ENCODE measurements at regions not wholly inside any gene's neighbourhood (a gene's known extent, or its start where the extent isn't known, plus 50 kb on each side); places are given as distances from the start of the nearest gene placed in this dataset.
"Not testable (repeated sequence)": the region's sequence is repeated elsewhere in the genome, so short reads cannot be mapped to it uniquely, and the experiment has no call there.

GRCh38 chr4:188977232-188977631 lies 838.0 kb downstream of the TRIML1 start:
- not testable (repeated sequence) for H3K9me3 ChIP-seq (ENCODE audit: control insufficient read depth, low read depth, low read length); DNase-seq; H3K27ac ChIP-seq (ENCODE audit: low read length); H3K27me3 ChIP-seq (ENCODE audit: control insufficient read depth, insufficient read depth, low read length); H3K36me3 ChIP-seq (ENCODE audit: control insufficient read depth, insufficient read depth, low read length); H3K4me3 ChIP-seq (ENCODE audit: low read length); H3K4me1 ChIP-seq (ENCODE audit: control insufficient read depth, insufficient read depth, low read length)
- WGBS (ENCODE audit: insufficient coverage, low lambda C conversion rate), result 100% methylated on average over 2 of the region's 6 CpGs

GRCh38 chr4:188984518-188984917 lies 845.3 kb downstream of the TRIML1 start:
- Histone ChIP-seq H3K4me3 (ENCODE audit: low read length) (no peak overlapping the region), H3K4me1 (ENCODE audit: control insufficient read depth, insufficient read depth, low read length) (peaks cover 3% of the 10 kb centered on the region), H3K27ac (ENCODE audit: low read length) (no peak overlapping the region), H3K9me3 (ENCODE audit: control insufficient read depth, low read depth, low read length) (no peaks in the 10 kb centered on the region), H3K27me3 (ENCODE audit: control insufficient read depth, insufficient read depth, low read length) (no peaks in the 10 kb centered on the region), H3K36me3 (ENCODE audit: control insufficient read depth, insufficient read depth, low read length) (no peaks in the 10 kb centered on the region)
- DNase-seq, result no peak
- WGBS (ENCODE audit: insufficient coverage, low lambda C conversion rate), result 100% methylated on average over 1 of the region's 1 CpG

GRCh38 chr4:188986271-188986689 lies 847.0 kb downstream of the TRIML1 start:
- Histone ChIP-seq H3K36me3 (ENCODE audit: control insufficient read depth, insufficient read depth, low read length) (no peaks in the 10 kb centered on the region), H3K27ac (ENCODE audit: low read length) (no peak overlapping the region), H3K4me1 (ENCODE audit: control insufficient read depth, insufficient read depth, low read length) (peaks cover 3% of the 10 kb centered on the region), H3K27me3 (ENCODE audit: control insufficient read depth, insufficient read depth, low read length) (no peaks in the 10 kb centered on the region), H3K9me3 (ENCODE audit: control insufficient read depth, low read depth, low read length) (no peaks in the 10 kb centered on the region), H3K4me3 (ENCODE audit: low read length) (no peak overlapping the region)
- DNase-seq, result peak in 1 of 2 donors; percentile 18
- 80% methylated on average over 1 of the region's 2 CpGs for WGBS (ENCODE audit: insufficient coverage, low lambda C conversion rate)

- Histone ChIP-seq H3K27ac (ENCODE audit: low read length) (no peak overlapping the region), H3K27me3 (ENCODE audit: control insufficient read depth, insufficient read depth, low read length) (no peaks in the 10 kb centered on the region), H3K4me1 (ENCODE audit: control insufficient read depth, insufficient read depth, low read length) (peaks cover 3% of the 10 kb centered on the region), H3K4me3 (ENCODE audit: low read length) (no peak overlapping the region), H3K36me3 (ENCODE audit: control insufficient read depth, insufficient read depth, low read length) (no peaks in the 10 kb centered on the region), H3K9me3 (ENCODE audit: control insufficient read depth, low read depth, low read length) (no peaks in the 10 kb centered on the region)
- no CpG with 5 or more reads among the region's 1 CpG for WGBS (ENCODE audit: insufficient coverage, low lambda C conversion rate)
- no peak for DNase-seq
Observed at GRCh38 chr4:188987011-188987410, 847.8 kb downstream of the TRIML1 start.

- H3K4me1 ChIP-seq (ENCODE audit: control insufficient read depth, insufficient read depth, low read length), result peaks cover 3% of the 10 kb centered on the region
- H3K27ac ChIP-seq (ENCODE audit: low read length), result no peak overlapping the region
- no CpG with 5 or more reads among the region's 8 CpGs for WGBS (ENCODE audit: insufficient coverage, low lambda C conversion rate)
- no peaks in the 10 kb centered on the region for H3K36me3 ChIP-seq (ENCODE audit: control insufficient read depth, insufficient read depth, low read length)
- no peak for DNase-seq
- H3K4me3 ChIP-seq (ENCODE audit: low read length), result no peak overlapping the region
- H3K9me3 ChIP-seq (ENCODE audit: control insufficient read depth, low read depth, low read length), result no peaks in the 10 kb centered on the region
- H3K27me3 ChIP-seq (ENCODE audit: control insufficient read depth, insufficient read depth, low read length), result no peaks in the 10 kb centered on the region
Observed at GRCh38 chr4:188988131-188988530, 848.9 kb downstream of the TRIML1 start.

- peak; percentile 64 to 89 for DNase-seq
- H3K27ac ChIP-seq (ENCODE audit: low read length), result no peak overlapping the region
- no CpG with 5 or more reads among the region's 3 CpGs for WGBS (ENCODE audit: insufficient coverage, low lambda C conversion rate)
- H3K27me3 ChIP-seq (ENCODE audit: control insufficient read depth, insufficient read depth, low read length), result no peaks in the 10 kb centered on the region
- H3K9me3 ChIP-seq (ENCODE audit: control insufficient read depth, low read depth, low read length), result no peaks in the 10 kb centered on the region
- H3K4me3 ChIP-seq (ENCODE audit: low read length), result no peak overlapping the region
- no peaks in the 10 kb centered on the region for H3K36me3 ChIP-seq (ENCODE audit: control insufficient read depth, insufficient read depth, low read length)
- H3K4me1 ChIP-seq (ENCODE audit: control insufficient read depth, insufficient read depth, low read length), result peaks cover 3% of the 10 kb centered on the region
Observed at GRCh38 chr4:188989371-188989770, 850.1 kb downstream of the TRIML1 start.

GRCh38 chr4:188992706-188993105 lies 853.5 kb downstream of the TRIML1 start:
- Histone ChIP-seq H3K4me3 (ENCODE audit: low read length) (no peak overlapping the region), H3K27ac (ENCODE audit: low read length) (no peak overlapping the region), H3K27me3 (ENCODE audit: control insufficient read depth, insufficient read depth, low read length) (no peaks in the 10 kb centered on the region), H3K4me1 (ENCODE audit: control insufficient read depth, insufficient read depth, low read length) (peaks cover 3% of the 10 kb centered on the region), H3K36me3 (ENCODE audit: control insufficient read depth, insufficient read depth, low read length) (no peaks in the 10 kb centered on the region), H3K9me3 (ENCODE audit: control insufficient read depth, low read depth, low read length) (no peaks in the 10 kb centered on the region)
- no peak for DNase-seq
- no CpG with 5 or more reads among the region's 1 CpG for WGBS (ENCODE audit: insufficient coverage, low lambda C conversion rate)

GRCh38 chr4:188993871-188994270 lies 854.6 kb downstream of the TRIML1 start:
- Histone ChIP-seq H3K36me3 (ENCODE audit: control insufficient read depth, insufficient read depth, low read length) (no peaks in the 10 kb centered on the region), H3K4me3 (ENCODE audit: low read length) (no peak overlapping the region), H3K9me3 (ENCODE audit: control insufficient read depth, low read depth, low read length) (no peaks in the 10 kb centered on the region), H3K27me3 (ENCODE audit: control insufficient read depth, insufficient read depth, low read length) (no peaks in the 10 kb centered on the region), H3K4me1 (ENCODE audit: control insufficient read depth, insufficient read depth, low read length) (peaks cover 3% of the 10 kb centered on the region), H3K27ac (ENCODE audit: low read length) (no peak overlapping the region)
- no peak for DNase-seq
- no CpG with 5 or more reads among the region's 6 CpGs for WGBS (ENCODE audit: insufficient coverage, low lambda C conversion rate)

- no peak for DNase-seq
- Histone ChIP-seq H3K4me1 (ENCODE audit: control insufficient read depth, insufficient read depth, low read length) (no peaks in the 10 kb centered on the region), H3K36me3 (ENCODE audit: control insufficient read depth, insufficient read depth, low read length) (no peaks in the 10 kb centered on the region), H3K9me3 (ENCODE audit: control insufficient read depth, low read depth, low read length) (peaks cover 7% of the 10 kb centered on the region), H3K27me3 (ENCODE audit: control insufficient read depth, insufficient read depth, low read length) (no peaks in the 10 kb centered on the region), H3K4me3 (ENCODE audit: low read length) (no peak overlapping the region), H3K27ac (ENCODE audit: low read length) (no peak overlapping the region)
- 90% methylated on average over 2 of the region's 12 CpGs for WGBS (ENCODE audit: insufficient coverage, low lambda C conversion rate)
Observed at GRCh38 chr4:189001283-189001970, 862.2 kb downstream of the TRIML1 start.

- Histone ChIP-seq H3K4me1 (ENCODE audit: control insufficient read depth, insufficient read depth, low read length) (no peaks in the 10 kb centered on the region), H3K27ac (ENCODE audit: low read length) (no peak overlapping the region), H3K9me3 (ENCODE audit: control insufficient read depth, low read depth, low read length) (peaks cover 7% of the 10 kb centered on the region), H3K27me3 (ENCODE audit: control insufficient read depth, insufficient read depth, low read length) (no peaks in the 10 kb centered on the region), H3K36me3 (ENCODE audit: control insufficient read depth, insufficient read depth, low read length) (no peaks in the 10 kb centered on the region), H3K4me3 (ENCODE audit: low read length) (no peak overlapping the region)
- DNase-seq, result no peak
- WGBS (ENCODE audit: insufficient coverage, low lambda C conversion rate), result no CpG with 5 or more reads among the region's 15 CpGs
Observed at GRCh38 chr4:189001971-189002450, 862.8 kb downstream of the TRIML1 start.

GRCh38 chr4:189002475-189002874 lies 863.2 kb downstream of the TRIML1 start:
- Histone ChIP-seq H3K27ac (ENCODE audit: low read length) (no peak overlapping the region), H3K9me3 (ENCODE audit: control insufficient read depth, low read depth, low read length) (peaks cover 7% of the 10 kb centered on the region), H3K36me3 (ENCODE audit: control insufficient read depth, insufficient read depth, low read length) (no peaks in the 10 kb centered on the region), H3K4me3 (ENCODE audit: low read length) (no peak overlapping the region), H3K4me1 (ENCODE audit: control insufficient read depth, insufficient read depth, low read length) (no peaks in the 10 kb centered on the region), H3K27me3 (ENCODE audit: control insufficient read depth, insufficient read depth, low read length) (no peaks in the 10 kb centered on the region)
- DNase-seq, result no peak
- WGBS (ENCODE audit: insufficient coverage, low lambda C conversion rate), result no CpG with 5 or more reads among the region's 10 CpGs
